Limb (tissue), 2 donors: ENCODE measurements at regions not wholly inside any gene's neighbourhood (a gene's known extent, or its start where the extent isn't known, plus 50 kb on each side); places are given as distances from the start of the nearest gene placed in this dataset.

Source experiments
- DNase-seq, 2 donors: peaks; one replicate each; pipeline ENCODE4 v3.0.0-alpha.2; 2016; ENCODE audit errors: extremely low spot score in 2 of 2

GRCh38 chr2:181304011-181304844, 153.0 kb upstream of the ITGA4 start:
- DNase-seq = no peak

DNA sequence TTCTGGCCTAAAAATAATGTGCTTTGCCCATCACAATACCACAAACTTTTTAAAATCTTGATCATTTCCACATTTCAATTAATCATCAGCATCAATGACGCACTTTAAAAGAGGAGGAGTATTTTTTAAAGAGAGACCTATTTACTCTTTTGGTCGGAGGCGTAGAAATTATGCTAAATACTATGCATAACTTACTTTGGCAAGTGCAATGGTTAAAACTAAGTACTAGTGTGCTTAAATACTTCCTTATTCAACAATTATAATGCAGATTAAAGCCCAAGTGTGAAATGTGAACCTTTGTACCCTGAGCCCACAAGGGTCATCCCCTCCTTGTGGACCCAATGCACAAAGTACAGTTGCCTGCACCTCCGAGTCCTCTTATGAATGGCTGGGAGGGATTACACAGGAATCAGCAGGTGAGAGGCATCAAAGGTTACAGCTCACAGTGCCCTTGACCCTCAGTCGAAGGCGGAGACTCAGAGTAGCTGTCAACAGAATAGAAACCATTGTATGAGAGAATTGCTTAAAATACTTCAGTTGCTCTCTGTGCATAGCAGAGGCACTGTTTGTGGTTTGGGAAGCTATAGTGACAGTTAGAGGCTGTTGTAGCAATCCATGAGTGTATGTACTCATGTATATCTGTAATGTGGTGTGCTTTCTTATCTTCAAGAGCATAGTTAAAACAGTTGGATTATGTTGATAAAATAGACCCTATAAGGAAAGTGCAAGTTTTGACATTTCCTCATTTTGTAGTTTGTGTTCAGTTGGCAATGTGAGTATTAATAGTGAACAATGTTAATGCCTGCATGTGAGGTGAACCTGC, 151.7 kb upstream of the ITGA4 start:
- no peak for DNase-seq

DNA sequence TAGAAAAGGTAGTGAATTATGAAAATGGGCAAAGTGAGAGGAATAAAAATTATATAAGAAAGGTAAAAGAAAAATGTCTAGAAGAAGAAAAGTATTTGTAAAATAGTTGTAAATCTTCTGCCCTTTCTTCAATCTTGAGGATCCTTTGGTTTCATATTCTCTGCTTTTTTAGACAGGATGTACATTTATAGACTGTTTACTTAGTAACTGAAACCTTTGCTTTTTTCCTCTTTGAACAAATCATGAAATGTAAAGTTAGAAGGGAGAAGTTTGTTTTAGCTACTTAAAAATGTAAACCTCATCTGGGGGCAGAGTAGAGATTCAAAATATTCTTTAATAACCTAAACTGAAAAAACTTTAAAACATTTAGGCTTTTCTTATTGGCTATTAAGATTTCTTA, 150.4 kb upstream of the ITGA4 start:
- peak in 1 of 2 donors; percentile 15 for DNase-seq

DNA sequence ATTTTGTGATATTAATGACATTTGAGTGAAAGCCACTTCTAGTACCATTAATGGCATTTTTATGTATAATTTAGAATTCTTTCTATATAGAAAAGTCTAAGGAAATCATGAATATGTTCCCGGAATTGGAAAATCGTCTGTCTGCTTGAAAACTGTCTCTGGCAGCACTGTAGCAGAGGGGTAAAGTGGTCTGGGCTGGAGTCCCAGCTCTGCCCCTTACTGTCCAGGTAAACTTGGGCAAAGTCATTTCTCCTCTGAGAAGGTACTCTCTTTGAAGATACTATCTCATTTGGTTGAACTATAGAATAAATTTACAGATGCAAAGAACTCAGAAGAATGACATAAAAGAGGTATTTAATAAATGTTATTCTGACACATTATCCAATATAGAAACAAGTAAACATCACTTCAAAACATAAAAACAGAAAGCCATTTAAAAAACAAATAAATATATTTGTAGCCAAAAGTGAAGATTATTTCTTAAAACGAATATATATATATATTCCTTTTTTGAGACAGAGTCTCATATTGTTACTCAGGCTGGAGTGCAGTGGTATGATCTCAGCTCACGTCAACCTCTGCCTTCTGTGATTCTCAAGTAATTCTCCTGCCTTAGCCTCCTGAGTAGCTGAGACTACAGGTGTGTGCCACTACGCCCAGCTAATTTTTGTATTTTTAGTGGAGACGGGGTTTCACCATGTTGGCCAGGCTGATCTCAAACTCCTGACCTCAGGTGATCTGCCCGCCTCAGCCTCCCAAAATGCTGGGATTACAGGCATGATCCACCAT, 149.8 kb upstream of the ITGA4 start:
- DNase-seq = no peak

DNA sequence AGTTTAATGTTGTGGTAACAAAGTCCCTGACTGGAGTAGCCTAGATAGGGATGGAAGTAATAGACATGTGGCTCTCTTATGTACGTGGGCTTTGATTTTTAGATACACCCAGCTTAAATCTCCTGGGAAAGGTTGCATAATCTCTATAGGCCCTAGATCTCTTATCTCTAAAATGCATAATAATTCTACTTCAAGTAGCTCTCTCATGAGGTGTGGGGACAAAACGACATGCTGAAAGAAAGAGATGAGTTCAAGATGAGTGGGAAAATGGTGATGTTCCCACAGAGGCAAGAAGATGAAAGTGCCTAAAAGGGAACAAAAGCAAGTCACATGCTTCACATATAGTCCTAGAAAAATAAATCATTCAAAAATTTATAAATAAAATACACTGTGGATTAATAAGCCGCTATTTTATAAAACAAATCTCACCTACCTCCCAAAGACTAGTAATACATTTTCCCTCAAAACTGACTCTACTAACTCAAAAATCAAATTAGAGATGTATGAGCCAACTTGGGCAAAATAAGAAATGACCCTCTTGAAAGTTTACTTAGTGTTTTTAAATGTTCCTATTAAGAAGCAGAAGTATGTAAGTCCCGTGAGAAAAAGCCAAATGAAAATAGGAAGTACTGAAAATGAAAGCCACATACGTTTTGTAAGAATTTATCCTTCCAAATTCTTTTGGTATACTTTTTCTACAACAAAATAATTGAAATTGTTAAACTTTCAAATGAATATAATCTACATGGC, 148.2 kb upstream of the ITGA4 start:
- no peak for DNase-seq

DNA sequence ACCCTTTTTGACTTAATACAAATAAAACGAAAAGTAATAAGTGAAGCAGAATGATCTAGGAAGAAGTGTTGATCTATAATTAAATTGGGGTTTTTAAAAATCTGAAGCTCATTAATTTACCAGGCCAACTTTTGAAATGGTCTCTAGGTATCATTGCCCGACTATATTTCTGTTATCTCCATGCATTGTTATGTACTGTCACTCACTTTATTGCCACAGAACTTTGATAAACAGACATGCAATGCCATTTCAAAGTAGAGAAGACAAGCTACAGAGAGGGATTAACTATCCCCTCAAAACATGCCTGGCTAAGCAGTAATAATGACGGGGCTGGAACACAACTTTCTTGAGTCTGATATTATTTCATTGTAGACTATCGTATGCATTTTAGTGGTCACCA, 147.6 kb upstream of the ITGA4 start:
- DNase-seq = no peak

GRCh38 chr2:181310967-181311366, 146.2 kb upstream of the ITGA4 start:
- DNase-seq = no peak

- DNase-seq = no peak
Measured at GRCh38 chr2:181311837-181312236, 145.3 kb upstream of the ITGA4 start.

GRCh38 chr2:181312515-181312927, 144.7 kb upstream of the ITGA4 start:
- no peak for DNase-seq

GRCh38 chr2:181313845-181314244, 143.3 kb upstream of the ITGA4 start:
- no peak for DNase-seq

DNA sequence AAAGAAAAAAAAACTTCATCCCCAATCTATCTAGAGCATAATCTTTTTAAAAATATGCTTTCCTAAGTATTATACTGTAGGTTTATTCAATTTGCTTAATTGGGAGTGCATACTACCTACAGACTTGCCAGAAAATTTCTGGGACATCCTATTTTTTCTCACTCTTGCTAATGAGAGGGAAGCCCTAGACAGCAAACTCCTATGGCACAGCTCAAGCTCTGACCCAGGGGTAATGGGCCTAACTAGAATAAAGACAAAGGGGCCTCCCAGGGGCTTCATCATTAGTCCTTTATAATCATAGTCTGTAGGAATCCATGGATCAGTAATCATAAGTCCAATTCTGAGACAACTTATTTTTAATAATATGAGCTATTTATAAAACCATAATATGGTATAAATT, 142.6 kb upstream of the ITGA4 start:
- DNase-seq = no peak

- DNase-seq = no peak
Measured at GRCh38 chr2:181317511-181317910, 139.7 kb upstream of the ITGA4 start.

GRCh38 chr2:181318504-181319280, 138.5 kb upstream of the ITGA4 start:
- DNase-seq = no peak

- DNase-seq = no peak
Measured at GRCh38 chr2:181319286-181319685, 137.9 kb upstream of the ITGA4 start.

DNA sequence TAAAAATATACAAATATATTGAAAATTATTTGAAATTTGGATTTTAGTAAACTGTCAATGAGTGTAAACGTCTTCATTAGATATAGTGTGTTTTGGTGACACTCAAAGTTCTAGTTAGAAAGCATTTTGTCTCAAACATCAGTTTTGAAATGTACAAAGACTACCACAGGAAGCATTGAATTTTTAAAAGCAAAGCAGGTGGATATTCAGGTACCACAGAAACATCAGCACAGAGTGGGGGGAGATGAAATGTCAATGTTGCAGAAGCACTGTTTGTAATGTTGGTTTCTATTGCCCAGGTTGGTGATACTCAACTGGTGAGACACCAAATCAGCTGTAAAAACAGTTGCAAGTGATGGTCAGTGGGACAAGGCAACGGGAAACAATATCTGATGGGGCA, 136.5 kb upstream of the ITGA4 start:
- DNase-seq = no peak

DNA sequence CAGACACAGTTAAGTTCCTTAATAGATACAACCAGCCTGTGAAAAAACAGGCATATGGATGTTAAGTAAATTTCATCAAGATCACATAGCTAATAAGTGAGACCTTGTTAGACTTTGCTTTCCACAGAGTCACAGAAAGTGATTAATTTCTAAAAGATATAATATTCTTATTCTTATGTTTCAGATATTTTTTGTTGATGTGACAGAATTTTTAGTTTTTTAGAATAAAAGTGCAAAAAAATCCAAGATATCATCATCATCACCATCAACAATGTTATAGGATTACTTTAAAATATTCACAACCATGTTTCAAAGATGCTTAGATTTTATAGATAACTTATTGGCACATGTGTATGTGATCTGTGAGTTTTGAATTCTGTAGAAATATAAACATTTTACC, 132.3 kb upstream of the ITGA4 start:
- no peak for DNase-seq

DNA sequence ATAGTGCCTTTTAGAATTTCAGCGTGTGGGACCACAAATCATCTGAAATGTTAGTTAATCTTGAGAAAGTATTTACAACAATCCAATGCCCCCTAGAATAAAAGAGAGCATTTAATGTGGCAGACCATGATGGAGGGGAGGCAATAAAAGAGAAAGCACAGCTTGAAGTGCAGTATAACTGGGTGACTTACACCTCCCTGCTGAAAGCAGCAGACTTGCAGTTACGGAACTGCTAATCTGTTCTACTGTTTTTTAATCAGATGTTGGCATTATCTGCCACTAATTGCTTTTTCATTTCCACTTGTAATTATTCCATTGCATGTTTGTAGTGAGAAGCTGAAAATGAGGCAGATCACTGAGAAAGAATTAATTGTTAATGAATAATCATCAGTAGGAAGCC, 130.5 kb upstream of the ITGA4 start:
- no peak for DNase-seq

DNA sequence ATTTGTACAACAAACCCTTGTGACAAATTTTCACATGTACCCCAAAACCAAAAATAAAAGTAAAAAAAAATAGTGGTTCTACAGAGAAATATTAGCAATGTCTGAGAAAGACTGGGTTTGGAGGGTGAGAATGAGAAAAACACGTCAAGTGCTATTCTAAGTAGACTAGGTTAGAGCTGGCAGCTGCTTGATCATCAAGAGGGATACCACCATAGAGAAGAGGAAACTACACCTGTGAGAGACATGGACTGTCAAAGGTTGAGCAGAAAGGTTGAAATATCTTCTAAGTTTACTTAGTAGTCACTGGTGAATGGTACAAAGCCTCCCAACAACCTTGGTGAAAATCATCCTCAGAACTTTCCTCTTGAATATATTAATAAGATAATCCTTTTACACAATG, 126.9 kb upstream of the ITGA4 start:
- no peak for DNase-seq

DNA sequence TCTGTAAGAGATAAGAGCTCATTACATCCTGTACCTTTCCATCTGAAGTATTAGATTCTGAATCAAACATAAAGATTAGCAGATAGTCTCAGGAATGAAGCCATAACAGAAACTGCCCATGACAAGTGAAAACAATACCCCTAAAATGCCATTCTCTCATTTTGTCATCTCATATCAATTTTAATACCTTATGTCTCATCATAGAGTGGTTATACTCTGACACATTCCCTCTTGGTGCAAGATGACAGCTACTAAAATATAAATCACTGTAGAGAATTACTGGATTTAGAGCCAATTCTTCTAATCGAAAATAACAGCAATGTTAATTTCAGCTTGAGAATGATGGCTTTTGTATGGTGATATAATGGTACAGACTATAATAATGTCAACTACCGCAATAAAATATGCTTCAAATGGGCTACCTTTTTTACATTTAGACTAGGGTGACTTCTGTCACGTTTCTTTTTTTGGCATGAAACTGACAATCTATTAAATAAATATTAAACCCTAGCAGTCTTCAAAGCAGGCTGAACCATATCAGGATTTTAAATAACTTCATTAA, 125.1 kb upstream of the ITGA4 start:
- DNase-seq = no peak

- DNase-seq = no peak
Measured at GRCh38 chr2:181334158-181334826, 122.9 kb upstream of the ITGA4 start.
